ENCODE measurements at regions not wholly inside any gene's neighbourhood (a gene's known extent, or its start where the extent isn't known, plus 50 kb on each side); places are given as distances from the start of the nearest gene placed in this dataset.

DNA sequence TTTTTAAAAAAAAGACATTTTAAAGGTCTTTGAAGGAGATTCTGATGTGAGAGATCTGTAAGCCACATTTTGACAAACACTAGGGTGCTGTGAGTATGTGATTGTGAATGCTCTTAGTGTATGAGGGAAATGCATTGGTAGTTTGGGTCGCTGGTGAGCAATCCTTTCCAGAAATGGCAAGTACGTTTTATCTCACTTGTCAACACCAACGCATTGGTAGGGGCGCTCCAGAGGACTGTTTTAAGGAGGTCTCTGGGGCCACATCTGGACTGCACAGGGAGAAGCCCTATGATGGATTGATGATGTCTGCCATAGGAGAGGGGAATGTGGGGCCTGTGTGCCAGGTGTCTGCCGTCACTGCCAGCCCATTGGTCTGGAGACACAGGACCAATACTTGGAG, 522.6 kb downstream of the BNC2 start:
- DNase-seq, result no peak

DNA sequence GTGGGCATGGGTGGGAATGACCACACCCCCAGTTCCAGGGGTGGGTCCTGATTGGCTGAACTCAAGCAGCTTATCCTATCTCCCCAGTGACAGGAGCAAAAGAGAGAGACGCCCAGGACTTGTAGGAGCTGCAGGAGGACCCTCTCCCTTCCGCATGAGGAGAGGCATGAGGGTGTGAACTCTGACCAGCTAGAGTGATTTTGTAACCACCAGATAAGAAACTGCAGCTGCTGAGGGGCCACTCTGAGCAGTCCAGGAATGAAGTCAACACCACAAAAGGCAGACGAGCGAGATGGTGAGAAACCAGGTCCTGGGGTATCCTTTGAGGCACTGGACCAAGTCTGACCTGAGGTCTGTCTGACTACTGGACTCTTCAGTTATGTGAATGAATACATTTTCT, 521.9 kb downstream of the BNC2 start:
- no peak for DNase-seq

DNA sequence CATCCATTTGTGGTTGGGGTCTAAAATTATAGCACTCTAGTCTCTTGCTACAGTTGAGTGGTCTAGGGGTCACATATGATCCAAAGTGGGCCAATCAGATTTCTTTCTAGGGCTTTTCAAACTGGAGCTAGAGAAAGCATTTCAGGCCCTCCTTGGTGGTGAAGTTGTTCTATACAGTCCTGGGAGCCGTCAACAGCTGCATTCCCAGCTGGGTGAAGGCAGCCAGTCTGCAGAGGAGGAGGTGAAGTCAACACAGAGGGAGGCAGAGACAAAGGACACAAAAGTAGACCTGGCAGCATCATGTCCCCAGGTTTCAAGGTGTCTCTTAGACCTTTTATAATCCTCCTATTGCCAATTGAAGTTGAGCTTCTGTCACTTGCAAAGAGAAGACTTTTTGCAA, 518.2 kb downstream of the BNC2 start:
- DNase-seq, result no peak

DNA sequence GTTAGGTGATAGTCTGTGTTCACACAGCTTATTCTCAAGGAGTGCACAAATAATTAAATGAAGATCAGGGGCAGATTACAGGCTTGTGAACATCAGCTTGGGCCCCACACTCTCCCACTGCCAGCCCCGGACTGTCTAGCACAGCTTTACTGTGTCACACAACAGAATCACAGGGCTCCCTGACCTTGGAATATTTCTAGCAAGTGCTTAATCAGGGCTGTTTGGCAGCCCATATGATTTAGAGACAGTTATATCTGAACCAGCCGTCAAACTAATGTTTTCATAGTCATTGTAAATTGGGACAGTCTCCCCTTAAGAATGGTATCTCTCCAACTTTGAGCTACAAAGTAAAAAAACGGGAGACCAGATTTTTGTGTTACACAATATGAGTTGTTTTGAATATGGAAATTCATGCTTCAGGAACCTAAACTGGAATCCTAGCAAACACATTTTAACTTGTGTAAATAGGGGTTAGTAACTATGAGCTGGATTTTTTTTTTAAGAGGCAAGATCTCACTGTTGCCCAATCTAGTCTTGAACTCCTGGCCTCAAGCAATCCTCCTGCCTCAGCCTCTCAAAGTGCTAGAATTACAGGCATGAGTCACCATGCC, 517.6 kb downstream of the BNC2 start:
- DNase-seq, result no peak

DNA sequence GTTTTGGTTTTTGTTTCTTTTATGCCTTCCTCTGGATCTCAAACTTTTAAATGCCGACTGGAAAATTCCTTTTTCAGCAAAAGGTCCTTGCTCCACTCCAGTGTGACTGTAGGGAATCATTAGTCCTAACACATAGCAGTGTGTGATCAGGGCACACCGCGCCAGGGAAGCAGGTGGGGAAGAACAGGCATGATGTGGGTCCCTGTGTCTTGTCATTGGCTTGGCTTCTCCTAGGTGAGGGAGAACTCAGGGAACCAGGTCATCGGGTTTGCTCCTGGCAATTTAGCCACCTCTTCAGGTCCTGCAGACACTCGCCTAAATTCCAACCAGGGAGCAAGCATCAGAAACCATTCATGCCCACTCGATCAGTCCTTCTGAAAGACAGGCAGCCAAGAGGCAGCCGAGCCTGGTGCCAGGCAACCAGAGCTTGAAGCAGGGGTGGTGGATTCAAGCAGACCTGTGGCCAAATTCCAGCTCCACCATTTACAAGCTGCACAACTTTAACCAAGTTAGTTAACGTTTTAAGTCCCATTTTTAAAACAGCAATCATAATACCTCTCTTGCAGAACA, 514.2 kb downstream of the BNC2 start:
- no peak for DNase-seq

DNA sequence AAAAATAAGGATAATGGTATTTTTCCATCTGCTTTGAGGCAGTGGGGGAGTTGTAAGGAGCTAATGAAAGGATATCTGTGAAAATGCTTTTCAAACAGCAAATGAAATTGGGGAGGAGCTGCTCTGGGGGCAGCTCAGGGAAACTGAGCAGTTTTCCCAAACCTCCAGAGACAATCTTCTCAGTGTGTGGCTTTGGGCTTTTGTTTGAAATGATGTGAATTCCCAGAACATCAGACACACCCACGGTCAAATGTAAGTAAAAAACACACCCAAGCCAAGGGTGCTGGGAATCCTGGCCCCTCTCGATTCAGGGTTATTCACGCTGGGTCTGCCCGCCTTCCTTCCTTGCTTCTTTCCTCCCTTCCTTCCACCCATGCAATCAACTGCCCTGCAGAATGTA, 512.6 kb downstream of the BNC2 start:
- no peak for DNase-seq

DNA sequence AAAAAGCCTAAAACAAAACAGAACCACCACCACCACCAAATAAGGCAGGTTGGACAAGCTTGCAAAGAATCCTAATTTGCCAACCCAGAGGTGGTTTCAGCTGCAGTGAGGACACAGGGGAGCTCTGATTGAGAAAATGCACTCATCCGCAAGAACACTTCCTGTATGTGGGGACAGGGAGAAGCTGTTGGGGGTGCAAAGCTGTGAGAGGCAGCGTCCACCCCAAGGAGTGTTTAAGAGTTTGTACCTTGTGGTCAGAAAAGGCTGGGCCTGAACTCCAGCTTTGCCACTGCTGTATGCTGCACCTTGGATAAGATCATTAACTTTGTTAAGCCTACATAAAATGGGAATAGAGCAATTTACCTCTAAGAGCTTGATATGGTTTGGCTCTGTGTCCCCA, 511.7 kb downstream of the BNC2 start:
- DNase-seq, result no peak

Data from SW 1271 (cell line).